HL-60 (cell line): ENCODE measurements at regions not wholly inside any gene's neighbourhood (a gene's known extent, or its start where the extent isn't known, plus 50 kb on each side); places are given as distances from the start of the nearest gene placed in this dataset.

ENCODE experiments used
- DNase-seq, 2 experiments: peaks; one replicate each; pipeline ENCODE4 v3.0.0-alpha.2; 2010 to 2020; ENCODE audit warnings: low read depth in 1 of 2, low spot score in 1 of 2
- H3K27ac ChIP-seq: fragments of 250-450 bp; sonication (Bioruptor Pico); replicated peaks from 2 replicates; pipeline ENCODE4 v1.5.1; 2020; ENCODE audit warnings: mild to moderate bottlenecking, moderate library complexity
- H3K27me3 ChIP-seq: fragments of 250-450 bp; sonication (Bioruptor Pico); 2 replicates; pipeline ENCODE4 v1.5.1; 2021; ENCODE audit warnings: mild to moderate bottlenecking, moderate library complexity; ENCODE audit not compliant: insufficient read depth, poor library complexity, severe bottlenecking
- H3K4me3 ChIP-seq: replicated peaks from 2 replicates; pipeline ENCODE4 v1.5.1; 2011; ENCODE audit warnings: mild to moderate bottlenecking, control low read depth, low read length; ENCODE audit not compliant: insufficient read depth
- GABPA ChIP-seq: IDR thresholded peaks from 2 replicates; pipeline ENCODE4 v1.6.1; 2012; ENCODE audit warnings: low read depth
- POLR2AphosphoS5 ChIP-seq: IDR thresholded peaks from 2 replicates; pipeline ENCODE4 v1.6.1; 2012; ENCODE audit warnings: low read depth
- SPI1 ChIP-seq: IDR thresholded peaks from 2 replicates; pipeline ENCODE4 v1.6.1; 2012; ENCODE audit warnings: low read depth, mild to moderate bottlenecking, borderline replicate concordance
- TF ChIP-seq, protein P1 (sequence below): IDR thresholded peaks from 2 replicates; pipeline ENCODE4 v1.6.1; 2012; ENCODE audit warnings: low read depth; ENCODE audit not compliant: insufficient replicate concordance
- TF ChIP-seq, protein P2 (sequence below): IDR thresholded peaks from one replicate; pipeline ENCODE4 v1.5.1; 2011; ENCODE audit warnings: low read length, control low read depth, inconsistent platforms; ENCODE audit not compliant: insufficient read depth

DNA sequence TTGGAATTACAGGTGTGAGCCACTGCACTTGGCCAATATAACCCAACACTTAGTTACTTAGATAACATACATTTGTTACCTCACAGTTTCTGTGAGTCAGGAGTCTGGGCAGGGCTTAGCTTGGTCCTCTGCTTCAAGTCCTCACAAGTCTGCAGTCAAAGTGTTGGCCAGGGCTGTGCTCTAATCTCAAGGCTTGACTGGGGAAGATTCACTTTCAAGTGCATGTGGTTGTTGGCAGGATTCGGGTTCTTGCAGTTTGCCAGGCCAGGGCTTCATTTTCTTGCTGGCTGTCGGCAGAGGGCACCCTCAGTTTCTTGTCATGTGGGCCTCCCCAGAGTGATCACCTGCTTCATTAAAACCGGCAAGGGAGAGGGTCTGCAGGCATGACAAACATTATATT is 103.7 kb downstream of the SLC4A3 start:
- Histone ChIP-seq H3K4me3 (no peak overlapping the region), H3K27ac (no peak overlapping the region), H3K27me3 (no peaks in the 10 kb centered on the region)
- no peak for DNase-seq
- TF ChIP-seq, protein P1, sequence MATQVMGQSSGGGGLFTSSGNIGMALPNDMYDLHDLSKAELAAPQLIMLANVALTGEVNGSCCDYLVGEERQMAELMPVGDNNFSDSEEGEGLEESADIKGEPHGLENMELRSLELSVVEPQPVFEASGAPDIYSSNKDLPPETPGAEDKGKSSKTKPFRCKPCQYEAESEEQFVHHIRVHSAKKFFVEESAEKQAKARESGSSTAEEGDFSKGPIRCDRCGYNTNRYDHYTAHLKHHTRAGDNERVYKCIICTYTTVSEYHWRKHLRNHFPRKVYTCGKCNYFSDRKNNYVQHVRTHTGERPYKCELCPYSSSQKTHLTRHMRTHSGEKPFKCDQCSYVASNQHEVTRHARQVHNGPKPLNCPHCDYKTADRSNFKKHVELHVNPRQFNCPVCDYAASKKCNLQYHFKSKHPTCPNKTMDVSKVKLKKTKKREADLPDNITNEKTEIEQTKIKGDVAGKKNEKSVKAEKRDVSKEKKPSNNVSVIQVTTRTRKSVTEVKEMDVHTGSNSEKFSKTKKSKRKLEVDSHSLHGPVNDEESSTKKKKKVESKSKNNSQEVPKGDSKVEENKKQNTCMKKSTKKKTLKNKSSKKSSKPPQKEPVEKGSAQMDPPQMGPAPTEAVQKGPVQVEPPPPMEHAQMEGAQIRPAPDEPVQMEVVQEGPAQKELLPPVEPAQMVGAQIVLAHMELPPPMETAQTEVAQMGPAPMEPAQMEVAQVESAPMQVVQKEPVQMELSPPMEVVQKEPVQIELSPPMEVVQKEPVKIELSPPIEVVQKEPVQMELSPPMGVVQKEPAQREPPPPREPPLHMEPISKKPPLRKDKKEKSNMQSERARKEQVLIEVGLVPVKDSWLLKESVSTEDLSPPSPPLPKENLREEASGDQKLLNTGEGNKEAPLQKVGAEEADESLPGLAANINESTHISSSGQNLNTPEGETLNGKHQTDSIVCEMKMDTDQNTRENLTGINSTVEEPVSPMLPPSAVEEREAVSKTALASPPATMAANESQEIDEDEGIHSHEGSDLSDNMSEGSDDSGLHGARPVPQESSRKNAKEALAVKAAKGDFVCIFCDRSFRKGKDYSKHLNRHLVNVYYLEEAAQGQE = no peak
- TF ChIP-seq POLR2AphosphoS5 (no peak), GABPA (no peak), SPI1 (no peak)
- TF ChIP-seq, protein P2, sequence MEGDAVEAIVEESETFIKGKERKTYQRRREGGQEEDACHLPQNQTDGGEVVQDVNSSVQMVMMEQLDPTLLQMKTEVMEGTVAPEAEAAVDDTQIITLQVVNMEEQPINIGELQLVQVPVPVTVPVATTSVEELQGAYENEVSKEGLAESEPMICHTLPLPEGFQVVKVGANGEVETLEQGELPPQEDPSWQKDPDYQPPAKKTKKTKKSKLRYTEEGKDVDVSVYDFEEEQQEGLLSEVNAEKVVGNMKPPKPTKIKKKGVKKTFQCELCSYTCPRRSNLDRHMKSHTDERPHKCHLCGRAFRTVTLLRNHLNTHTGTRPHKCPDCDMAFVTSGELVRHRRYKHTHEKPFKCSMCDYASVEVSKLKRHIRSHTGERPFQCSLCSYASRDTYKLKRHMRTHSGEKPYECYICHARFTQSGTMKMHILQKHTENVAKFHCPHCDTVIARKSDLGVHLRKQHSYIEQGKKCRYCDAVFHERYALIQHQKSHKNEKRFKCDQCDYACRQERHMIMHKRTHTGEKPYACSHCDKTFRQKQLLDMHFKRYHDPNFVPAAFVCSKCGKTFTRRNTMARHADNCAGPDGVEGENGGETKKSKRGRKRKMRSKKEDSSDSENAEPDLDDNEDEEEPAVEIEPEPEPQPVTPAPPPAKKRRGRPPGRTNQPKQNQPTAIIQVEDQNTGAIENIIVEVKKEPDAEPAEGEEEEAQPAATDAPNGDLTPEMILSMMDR = no peak

DNA sequence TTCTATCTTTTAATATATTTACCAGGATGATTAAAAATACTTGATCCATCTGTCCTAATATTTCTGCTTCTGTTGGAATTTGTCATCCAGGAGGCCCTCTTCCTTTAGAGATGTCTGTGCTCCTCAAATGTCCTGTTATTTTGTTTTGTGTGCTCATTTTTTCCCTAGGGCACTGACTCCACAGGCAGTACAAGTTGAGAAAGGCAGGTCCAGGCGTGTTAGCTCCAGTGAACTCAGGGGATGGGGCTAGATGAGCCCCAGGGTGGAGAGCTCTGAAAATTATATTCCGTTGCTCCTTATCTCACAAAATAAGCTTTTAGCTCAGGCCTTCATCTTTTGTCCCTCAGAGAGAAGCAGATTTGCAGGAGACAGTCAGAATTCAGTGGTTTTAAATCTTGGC is 105.7 kb downstream of the SLC4A3 start:
- no peak overlapping the region for H3K27ac ChIP-seq
- TF ChIP-seq, protein P2 = no peak
- no peak for TF ChIP-seq POLR2AphosphoS5
- TF ChIP-seq, protein P1 = no peak
- TF ChIP-seq GABPA = no peak
- TF ChIP-seq SPI1 = no peak
- no peak for DNase-seq

DNA sequence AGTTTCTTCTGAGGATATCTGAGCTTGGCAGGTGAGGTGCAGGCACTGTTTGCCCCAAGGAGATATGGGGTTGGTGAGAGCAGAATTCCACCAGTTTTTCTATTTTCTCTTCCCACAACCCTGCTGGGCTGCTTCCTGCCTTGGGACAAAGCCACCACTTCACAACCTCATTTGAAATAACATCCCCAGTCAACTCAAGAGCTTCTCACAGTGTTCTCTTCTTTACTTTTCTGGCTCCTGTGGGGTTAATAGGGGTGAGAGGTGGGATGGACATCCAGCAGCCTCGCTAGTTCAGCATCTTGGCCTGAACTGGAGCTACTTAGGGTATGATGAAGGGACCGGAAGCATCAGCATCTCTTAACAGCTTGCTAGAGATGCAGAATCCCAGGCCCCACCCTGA is 106.3 kb downstream of the SLC4A3 start:
- Histone ChIP-seq H3K27me3 (no peaks in the 10 kb centered on the region), H3K4me3 (no peak overlapping the region), H3K27ac (no peak overlapping the region)
- no peak for TF ChIP-seq POLR2AphosphoS5
- TF ChIP-seq, protein P1 = no peak
- TF ChIP-seq GABPA = no peak
- TF ChIP-seq, protein P2 = no peak
- no peak for TF ChIP-seq SPI1
- DNase-seq = no peak

More for the DNA sequence above, 105.7 kb downstream of the SLC4A3 start:
- H3K27me3 ChIP-seq = no peaks in the 10 kb centered on the region
- no peak overlapping the region for H3K4me3 ChIP-seq
